ENCODE measurements at regions not wholly inside any gene's neighbourhood (a gene's known extent, or its start where the extent isn't known, plus 50 kb on each side); places are given as distances from the start of the nearest gene placed in this dataset.

GRCh38 chr3:152672320-152672649 lies 162.6 kb upstream of the P2RY1 start:
- Mint-ChIP-seq H3K4me1 (peaks cover 8 to 14% of the 10 kb centered on the region in 2 experiments), H3K27ac (no peak overlapping the region), H3K27me3 (ENCODE audit: low read depth) (no peaks in the 10 kb centered on the region), H3K36me3 (ENCODE audit: insufficient read depth in 1 of 3, low read depth in 3 of 3) (no peaks in the 10 kb centered on the region), H3K4me3 (no peak overlapping the region), H3K9me3 (no peaks in the 10 kb centered on the region)
- Histone ChIP-seq H3K9ac (ENCODE audit: extremely low read depth, insufficient read length, low read length) (no peak overlapping the region), H2AK5ac (ENCODE audit: insufficient read length, low read length) (no peak overlapping the region), H2BK12ac (ENCODE audit: insufficient read length, low read depth, low read length) (no peak overlapping the region), H2BK15ac (ENCODE audit: low read depth, low read length) (no peak overlapping the region), H3K18ac (ENCODE audit: insufficient read length, low read depth, low read length) (no peak overlapping the region), H3K23me2 (ENCODE audit: insufficient read length, low read depth, low read length, poor library complexity, severe bottlenecking) (no peaks in the 10 kb centered on the region), H4K20me1 (ENCODE audit: control insufficient read depth, insufficient read depth, insufficient read length) (no peaks in the 10 kb centered on the region), H4K91ac (ENCODE audit: insufficient read length, low read depth, low read length) (no peak overlapping the region), H2AFZ (ENCODE audit: low read length) (no peak overlapping the region), H3K23ac (ENCODE audit: insufficient read length, low read depth, low read length) (no peak overlapping the region), H3K14ac (ENCODE audit: insufficient read depth, low read length) (no peak overlapping the region), H2BK120ac (ENCODE audit: low read depth, low read length, poor library complexity, severe bottlenecking) (no peak overlapping the region), H3K27me3 (ENCODE audit: insufficient read depth, low read length) (no peaks in the 10 kb centered on the region), H3K79me2 (ENCODE audit: insufficient read depth, low read length) (no peaks in the 10 kb centered on the region), H2BK20ac (ENCODE audit: low read depth, low read length, poor library complexity, severe bottlenecking) (no peak overlapping the region), H4K5ac (ENCODE audit: insufficient read length, low read depth, low read length) (no peak overlapping the region), H4K8ac (replicated peaks; ENCODE audit: insufficient read length, low read depth, low read length) (no peak overlapping the region), H3T11ph (ENCODE audit: low read length) (no peak overlapping the region), H3K79me1 (ENCODE audit: insufficient read depth, low read depth, low read length, poor library complexity, severe bottlenecking) (no peaks in the 10 kb centered on the region), H3K4me1 (ENCODE audit: insufficient read depth, low read length) (no peaks in the 10 kb centered on the region), H2BK5ac (ENCODE audit: insufficient read length, low read length) (no peak overlapping the region), H3K56ac (ENCODE audit: insufficient read length, low read depth, low read length) (no peak overlapping the region), H3K27ac (ENCODE audit: insufficient read length, low read depth, low read length) (no peak overlapping the region), H3K9me3 (ENCODE audit: control insufficient read depth, low read depth, low read length) (no peaks in the 10 kb centered on the region), H3K4ac (ENCODE audit: low read depth, low read length) (no peak overlapping the region), H3K4me2 (ENCODE audit: insufficient read depth, insufficient read length, low read length) (no peak overlapping the region)
- WGBS (ENCODE audit: extremely low coverage, insufficient read length, low lambda C conversion rate) = no CpG with 5 or more reads among the region's 3 CpGs
- no peak for DNase-seq
- no peak for TF ChIP-seq CTCF (conservative IDR thresholded peaks at IDR 0.05)

Measured in H9 (cell line).